ENCODE measurements at regions not wholly inside any gene's neighbourhood (a gene's known extent, or its start where the extent isn't known, plus 50 kb on each side); places are given as distances from the start of the nearest gene placed in this dataset.

DNA sequence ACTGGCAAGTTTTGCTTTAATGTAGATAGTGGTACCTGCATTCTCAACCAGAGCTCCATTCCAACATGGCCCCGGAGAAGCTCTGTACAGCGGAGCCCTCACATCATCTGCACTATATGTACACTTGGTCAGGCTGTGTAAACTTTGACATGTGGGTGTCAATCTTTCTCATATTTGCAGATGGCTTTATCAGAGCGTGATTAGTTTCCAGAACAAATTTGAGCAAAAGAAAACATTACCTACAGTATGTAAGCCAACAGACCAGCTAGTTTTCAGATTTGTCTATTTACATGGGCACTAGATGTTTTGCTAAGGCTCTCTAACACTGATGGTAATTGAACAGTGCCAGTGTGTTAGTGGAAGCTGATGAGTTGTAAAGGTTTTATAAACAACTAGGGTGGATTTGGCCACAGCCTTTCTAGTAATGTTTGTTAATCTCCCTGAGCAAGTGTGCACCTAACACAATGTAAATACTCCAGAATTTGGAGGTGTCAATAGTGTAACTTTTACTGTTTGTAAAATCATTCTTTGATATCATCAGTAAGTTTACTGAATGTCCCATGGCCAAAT, 131.8 kb downstream of the FOXA2 start (continued):
- TF ChIP-seq, protein P1, sequence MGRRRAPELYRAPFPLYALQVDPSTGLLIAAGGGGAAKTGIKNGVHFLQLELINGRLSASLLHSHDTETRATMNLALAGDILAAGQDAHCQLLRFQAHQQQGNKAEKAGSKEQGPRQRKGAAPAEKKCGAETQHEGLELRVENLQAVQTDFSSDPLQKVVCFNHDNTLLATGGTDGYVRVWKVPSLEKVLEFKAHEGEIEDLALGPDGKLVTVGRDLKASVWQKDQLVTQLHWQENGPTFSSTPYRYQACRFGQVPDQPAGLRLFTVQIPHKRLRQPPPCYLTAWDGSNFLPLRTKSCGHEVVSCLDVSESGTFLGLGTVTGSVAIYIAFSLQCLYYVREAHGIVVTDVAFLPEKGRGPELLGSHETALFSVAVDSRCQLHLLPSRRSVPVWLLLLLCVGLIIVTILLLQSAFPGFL (CRISPR knock-in tag; IDR thresholded peaks at IDR 0.05): no peak
- TF ChIP-seq, protein P2, sequence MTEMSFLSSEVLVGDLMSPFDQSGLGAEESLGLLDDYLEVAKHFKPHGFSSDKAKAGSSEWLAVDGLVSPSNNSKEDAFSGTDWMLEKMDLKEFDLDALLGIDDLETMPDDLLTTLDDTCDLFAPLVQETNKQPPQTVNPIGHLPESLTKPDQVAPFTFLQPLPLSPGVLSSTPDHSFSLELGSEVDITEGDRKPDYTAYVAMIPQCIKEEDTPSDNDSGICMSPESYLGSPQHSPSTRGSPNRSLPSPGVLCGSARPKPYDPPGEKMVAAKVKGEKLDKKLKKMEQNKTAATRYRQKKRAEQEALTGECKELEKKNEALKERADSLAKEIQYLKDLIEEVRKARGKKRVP (CRISPR knock-in tag; IDR thresholded peaks at IDR 0.05): no peak
- TF ChIP-seq, protein P3, sequence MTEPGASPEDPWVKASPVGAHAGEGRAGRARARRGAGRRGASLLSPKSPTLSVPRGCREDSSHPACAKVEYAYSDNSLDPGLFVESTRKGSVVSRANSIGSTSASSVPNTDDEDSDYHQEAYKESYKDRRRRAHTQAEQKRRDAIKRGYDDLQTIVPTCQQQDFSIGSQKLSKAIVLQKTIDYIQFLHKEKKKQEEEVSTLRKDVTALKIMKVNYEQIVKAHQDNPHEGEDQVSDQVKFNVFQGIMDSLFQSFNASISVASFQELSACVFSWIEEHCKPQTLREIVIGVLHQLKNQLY (CRISPR knock-in tag; IDR thresholded peaks at IDR 0.05): no peak
- TF ChIP-seq ZNF646 (CRISPR knock-in tag; IDR thresholded peaks at IDR 0.05) (no peak), KDM3A (CRISPR knock-in tag; IDR thresholded peaks at IDR 0.05; ENCODE audit: low read depth) (peak; percentile 11; the same call in 1 of the 2 replicates), NCOA2 (CRISPR knock-in tag; IDR thresholded peaks at IDR 0.05) (peak; percentile 58; the same call in 1 of the 2 replicates), THYN1 (CRISPR knock-in tag; IDR thresholded peaks at IDR 0.05; ENCODE audit: borderline replicate concordance, low read depth) (no peak), ZNF274 (CRISPR knock-in tag; IDR thresholded peaks at IDR 0.05) (no peak), SIN3B (IDR thresholded peaks at IDR 0.05; ENCODE audit: low read length) (no peak), PPARG (CRISPR knock-in tag; conservative IDR thresholded peaks at IDR 0.05) (no peak), ZNF142 (CRISPR knock-in tag; IDR thresholded peaks at IDR 0.05) (no peak), SRSF9 (IDR thresholded peaks at IDR 0.05; ENCODE audit: borderline replicate concordance, insufficient read depth, low read depth, low read length, poor library complexity, severe bottlenecking) (no peak)
- TF ChIP-seq, protein P4, sequence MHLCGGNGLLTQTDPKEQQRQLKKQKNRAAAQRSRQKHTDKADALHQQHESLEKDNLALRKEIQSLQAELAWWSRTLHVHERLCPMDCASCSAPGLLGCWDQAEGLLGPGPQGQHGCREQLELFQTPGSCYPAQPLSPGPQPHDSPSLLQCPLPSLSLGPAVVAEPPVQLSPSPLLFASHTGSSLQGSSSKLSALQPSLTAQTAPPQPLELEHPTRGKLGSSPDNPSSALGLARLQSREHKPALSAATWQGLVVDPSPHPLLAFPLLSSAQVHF (CRISPR knock-in tag; IDR thresholded peaks at IDR 0.05): no peak

Measured in HepG2 (cell line).